GM18867 (cell line): ENCODE measurements at regions not wholly inside any gene's neighbourhood (a gene's known extent, or its start where the extent isn't known, plus 50 kb on each side); places are given as distances from the start of the nearest gene placed in this dataset.

Source experiments
- ATAC-seq: cut with Tn5 transposase; IDR thresholded peaks from one replicate; pipeline ENCODE4 v1.9.1; 2021; ENCODE audit warnings: mild to moderate bottlenecking, moderate library complexity; ENCODE audit not compliant: unreplicated experiment

DNA sequence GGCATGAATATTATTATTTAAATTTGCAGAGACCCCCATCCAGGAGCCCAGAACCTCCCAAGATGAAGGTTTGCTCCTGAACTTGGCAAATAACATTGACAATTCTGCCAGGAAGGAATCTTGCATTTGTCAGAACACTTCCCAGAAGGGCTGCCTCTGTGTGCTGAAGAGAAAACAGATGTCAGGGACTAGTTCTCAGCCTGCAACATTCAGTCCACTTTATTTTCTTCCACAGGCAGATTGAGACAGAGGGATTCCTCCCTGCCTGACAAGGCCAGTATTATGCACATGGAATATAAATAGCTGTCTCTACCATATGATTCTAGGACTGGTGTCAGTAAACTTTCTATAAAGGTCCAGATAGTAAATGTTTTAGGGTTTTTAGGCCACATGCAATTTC, 171.5 kb upstream of the SIX2 start:
- ATAC-seq, result no peak

- ATAC-seq, result no peak
Measured at GRCh38 chr2:45180033-45180746, 170.9 kb upstream of the SIX2 start.

GRCh38 chr2:45178854-45179253, 169.6 kb upstream of the SIX2 start:
- no peak for ATAC-seq

DNA sequence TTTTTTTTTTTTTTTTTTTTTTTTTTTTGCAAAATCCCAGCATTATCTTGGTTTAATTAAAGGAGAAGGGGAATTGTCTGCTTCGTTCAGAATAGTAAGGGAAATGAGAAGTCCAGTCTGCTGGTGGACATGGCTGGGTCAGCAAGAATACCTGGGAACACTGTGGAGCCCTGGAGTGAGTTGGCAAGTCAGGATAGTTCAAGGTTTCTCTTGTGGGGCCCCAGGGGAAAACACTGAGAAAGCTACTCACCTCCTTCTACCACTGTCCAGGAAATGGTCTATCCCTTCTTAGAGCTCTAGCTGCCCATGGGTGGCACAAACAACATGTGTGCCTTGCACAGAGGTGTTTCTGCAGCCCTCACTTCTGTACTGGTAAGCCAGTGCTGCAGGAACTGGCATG, 169.1 kb upstream of the SIX2 start:
- ATAC-seq, result no peak

DNA sequence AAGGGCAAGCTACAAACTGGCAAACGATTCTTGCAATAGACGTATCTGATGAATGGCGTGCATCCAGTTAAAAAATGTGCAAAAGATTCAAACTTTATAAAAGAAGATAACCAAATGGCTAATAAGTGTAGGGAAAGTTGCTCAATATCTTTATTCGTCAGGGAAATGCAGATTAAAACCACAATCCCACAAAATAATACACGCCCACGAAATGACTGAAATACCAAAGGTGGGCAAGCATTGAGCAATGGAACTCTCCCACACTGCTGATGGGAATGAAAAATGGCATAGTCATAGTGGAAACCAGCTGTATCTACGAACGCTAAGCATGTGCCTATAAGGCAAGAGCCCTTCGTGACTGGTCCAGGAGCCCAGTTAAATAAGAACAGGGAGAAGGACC, 168.6 kb upstream of the SIX2 start:
- ATAC-seq, result no peak

GRCh38 chr2:45176390-45176789, 167.1 kb upstream of the SIX2 start:
- no peak for ATAC-seq

- no peak for ATAC-seq
Measured at GRCh38 chr2:45173513-45173912, 164.3 kb upstream of the SIX2 start.

GRCh38 chr2:45172760-45173392, 163.6 kb upstream of the SIX2 start:
- no peak for ATAC-seq

DNA sequence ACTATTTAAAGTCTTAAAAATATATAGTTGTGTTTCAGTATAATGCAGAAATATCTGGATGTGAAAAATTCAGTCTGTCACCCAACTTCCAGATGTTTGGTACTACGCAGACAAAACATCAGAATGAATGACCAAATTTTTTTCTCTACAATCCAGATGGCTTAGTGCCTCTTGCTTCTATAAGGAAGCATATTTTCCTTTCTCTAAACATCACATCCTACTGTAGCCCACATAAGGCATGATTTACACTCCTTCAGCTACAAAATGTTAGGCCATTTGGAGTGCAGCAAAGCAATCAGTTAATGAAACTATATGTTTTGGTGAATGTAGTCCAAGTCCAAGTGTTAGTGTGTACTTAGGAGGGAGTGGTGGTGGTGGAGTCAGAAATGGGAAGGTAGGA, 162.9 kb upstream of the SIX2 start:
- no peak for ATAC-seq

- no peak for ATAC-seq
Measured at GRCh38 chr2:45171136-45171501, 161.9 kb upstream of the SIX2 start.

- ATAC-seq, result no peak
Measured at GRCh38 chr2:45170191-45171135, 161.2 kb upstream of the SIX2 start.

DNA sequence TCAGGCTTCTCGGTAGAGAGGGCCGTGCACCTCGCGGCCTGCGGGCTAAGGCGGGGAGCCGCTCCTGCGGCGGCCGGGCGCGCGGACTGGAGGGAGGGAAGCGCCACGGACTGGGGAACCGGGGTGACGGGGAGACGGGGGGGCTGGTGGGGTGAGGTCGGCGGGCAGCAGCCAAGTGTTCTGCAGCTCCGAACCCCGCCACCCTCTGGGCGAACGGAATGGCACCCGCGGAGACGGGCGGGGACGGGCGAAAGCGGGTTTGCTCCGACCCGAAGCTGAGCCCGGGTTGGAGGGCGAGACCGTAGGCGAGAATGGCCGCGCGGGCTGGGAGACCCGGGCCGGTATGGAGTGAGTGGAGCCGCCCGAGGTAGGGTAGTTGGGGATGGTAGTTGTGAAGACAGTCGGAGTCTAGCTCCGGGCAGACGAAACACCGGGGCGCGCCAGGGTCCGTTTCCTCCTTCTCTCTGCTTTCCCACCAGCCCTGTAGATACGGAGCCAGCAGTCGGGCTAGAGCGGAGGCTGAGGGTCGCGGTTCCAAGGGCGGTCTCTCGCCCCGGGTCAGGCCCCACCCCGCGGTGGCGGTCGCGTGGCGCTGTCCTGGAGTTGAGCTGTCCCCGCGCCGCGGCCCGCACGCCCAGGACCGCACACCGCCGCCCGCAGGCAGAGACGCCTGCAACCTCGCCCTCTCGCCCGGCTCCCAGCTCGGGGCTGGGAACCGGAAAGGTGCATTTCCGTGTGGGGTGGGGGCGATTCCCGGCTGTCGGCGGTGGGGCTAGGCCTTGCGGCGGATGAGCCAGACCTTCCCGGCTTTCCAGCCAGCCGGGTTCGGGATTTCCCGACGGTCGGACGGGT, 160.3 kb upstream of the SIX2 start:
- no peak for ATAC-seq

- no peak for ATAC-seq
Measured at GRCh38 chr2:45168711-45169338, 159.6 kb upstream of the SIX2 start.

DNA sequence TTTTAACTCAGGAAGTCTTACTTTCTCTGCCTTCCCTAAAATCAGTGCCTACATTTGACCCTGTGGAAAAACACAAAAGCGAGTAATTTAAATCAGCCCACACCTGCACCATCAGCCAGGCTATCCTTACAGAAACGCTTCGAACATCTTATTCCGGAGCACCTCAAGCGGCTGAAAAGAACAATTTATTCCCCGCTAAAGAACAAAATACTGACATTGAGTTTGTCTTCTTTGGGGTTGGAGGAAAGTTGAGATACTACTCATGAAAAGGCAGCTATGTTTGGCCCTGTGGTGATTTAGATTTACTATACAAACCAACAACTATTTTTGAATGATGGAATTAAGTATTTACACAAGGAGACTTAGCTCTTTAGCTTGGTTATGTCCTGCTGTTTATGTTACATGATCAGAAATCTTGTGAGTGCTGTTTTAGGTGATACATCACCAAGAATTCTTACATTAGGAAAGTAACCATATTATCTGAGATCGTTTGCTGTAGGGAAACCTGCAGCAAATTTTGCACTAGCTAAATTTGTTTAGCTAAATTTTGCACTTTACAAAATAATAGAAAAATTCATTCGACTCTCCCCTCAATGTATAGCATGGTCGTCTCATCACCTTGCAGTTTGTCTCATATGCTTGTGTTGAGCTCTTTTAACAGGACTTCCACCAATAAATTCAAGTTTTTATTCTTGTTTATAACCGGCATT, 158.8 kb upstream of the SIX2 start:
- no peak for ATAC-seq

DNA sequence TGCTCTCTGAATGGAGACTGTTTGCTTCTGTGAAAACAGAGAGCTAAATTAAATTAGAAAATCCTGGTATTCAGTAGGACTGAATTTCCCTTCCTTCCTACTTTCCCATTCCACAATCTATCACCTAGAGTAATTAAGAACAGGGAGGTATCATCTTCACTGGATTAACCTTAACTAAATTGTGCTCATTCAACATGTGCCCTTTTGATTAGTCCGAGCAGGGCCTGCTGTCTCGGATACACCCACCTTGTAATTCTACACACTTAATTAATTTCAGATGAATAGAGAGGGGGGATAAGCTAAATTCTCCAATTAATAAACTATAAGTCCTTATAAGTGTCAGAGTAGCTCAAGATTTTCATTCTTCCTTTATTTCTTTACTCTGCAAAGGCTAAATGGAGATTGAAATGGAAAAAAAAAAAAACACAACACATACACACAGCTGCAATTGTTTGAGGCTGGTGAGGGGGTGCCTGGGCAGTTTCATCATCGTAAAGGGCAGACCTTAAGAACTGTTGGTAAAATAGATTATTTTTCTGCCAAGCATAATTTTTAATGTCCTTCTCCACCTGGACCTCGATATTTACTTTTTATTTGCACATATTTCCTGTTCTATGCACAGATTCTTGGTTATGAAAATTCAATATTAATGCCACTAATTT, 157.1 kb upstream of the SIX2 start:
- no peak for ATAC-seq

DNA sequence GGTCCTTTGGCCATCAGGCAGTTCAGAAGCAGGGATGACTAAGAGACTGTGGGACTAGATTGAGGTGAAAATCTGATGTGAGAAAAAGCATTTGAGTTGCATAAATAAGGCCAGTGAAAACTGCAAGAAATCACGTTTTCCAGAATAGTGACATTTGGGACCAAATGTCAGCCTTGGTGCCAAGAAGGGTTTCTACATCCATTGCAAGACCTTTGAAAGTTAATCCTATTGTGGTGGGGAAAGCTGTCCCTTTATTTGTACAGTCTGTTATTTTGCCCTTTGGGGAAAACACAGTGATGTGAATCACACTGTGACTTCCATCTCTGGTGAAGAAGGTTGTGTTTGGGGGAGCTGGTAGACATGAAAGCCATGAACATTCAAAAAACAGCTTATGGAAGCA, 153.5 kb upstream of the SIX2 start:
- no peak for ATAC-seq

- ATAC-seq, result no peak
Measured at GRCh38 chr2:45156605-45157004, 147.4 kb upstream of the SIX2 start.

DNA sequence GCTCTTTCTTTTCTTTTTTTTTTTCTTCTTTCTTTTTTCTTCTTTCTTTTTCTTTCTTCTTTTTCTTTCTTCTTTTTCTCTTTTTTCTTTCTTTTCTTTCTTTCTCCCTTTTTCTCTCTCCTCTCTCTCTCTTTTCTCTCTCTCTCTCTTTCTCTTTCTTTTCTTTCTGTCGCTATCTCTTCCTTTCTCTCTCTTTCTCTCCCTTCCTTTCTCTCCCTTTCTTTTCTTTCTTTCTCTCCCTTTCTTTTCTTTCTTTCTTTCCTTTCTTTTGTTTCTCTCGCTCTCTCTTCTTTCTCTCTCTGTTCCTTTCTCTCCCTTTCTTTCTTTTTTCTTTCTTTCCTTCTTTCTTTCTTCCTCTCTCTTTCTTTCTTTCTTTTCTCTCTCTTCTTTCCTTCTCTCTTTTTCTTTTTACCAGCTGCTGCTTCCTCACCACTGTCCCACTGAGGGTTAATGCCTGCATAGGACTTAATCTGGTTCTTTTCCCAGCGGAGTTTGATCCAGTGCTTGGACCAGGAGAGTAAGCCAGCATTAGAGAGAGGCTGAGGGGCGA, 145.4 kb upstream of the SIX2 start:
- ATAC-seq, result no peak

- ATAC-seq, result no peak
Measured at GRCh38 chr2:45154144-45154543, 144.9 kb upstream of the SIX2 start.
